ENCODE measurements at regions not wholly inside any gene's neighbourhood (a gene's known extent, or its start where the extent isn't known, plus 50 kb on each side); places are given as distances from the start of the nearest gene placed in this dataset.

DNA sequence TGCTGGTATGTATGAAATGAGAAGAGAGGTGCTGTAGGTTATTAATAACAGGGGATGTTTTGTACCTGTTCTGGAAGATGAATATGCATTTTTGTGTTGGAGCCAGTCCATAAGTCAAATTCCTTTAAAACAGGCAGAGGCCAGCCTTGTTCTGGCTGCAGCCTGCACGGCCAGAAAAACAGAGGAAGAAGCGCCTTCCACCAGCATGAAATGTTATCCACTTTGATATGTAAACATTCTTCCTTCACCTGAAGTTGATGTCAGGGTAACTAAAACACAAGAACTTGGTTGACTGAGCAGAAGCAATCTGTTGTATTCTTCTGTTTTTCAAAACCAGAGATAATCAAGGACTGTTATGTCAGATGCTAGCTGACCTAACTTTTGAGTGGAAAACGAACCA is 237.9 kb upstream of the PLEKHG7 start (continued):
- TF ChIP-seq, protein P1, sequence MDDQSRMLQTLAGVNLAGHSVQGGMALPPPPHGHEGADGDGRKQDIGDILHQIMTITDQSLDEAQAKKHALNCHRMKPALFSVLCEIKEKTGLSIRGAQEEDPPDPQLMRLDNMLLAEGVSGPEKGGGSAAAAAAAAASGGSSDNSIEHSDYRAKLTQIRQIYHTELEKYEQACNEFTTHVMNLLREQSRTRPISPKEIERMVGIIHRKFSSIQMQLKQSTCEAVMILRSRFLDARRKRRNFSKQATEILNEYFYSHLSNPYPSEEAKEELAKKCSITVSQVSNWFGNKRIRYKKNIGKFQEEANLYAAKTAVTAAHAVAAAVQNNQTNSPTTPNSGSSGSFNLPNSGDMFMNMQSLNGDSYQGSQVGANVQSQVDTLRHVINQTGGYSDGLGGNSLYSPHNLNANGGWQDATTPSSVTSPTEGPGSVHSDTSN (CRISPR knock-in tag; IDR thresholded peaks at IDR 0.05), result no peak
- no peak for TF ChIP-seq TRIM28 (IDR thresholded peaks at IDR 0.05; ENCODE audit: borderline replicate concordance, low read length)
- TF ChIP-seq ZSCAN30 (tag by site-specific recombination; IDR thresholded peaks at IDR 0.05), result no peak
- no peak for TF ChIP-seq ZNF843 (tag by site-specific recombination; IDR thresholded peaks at IDR 0.05)

DNA sequence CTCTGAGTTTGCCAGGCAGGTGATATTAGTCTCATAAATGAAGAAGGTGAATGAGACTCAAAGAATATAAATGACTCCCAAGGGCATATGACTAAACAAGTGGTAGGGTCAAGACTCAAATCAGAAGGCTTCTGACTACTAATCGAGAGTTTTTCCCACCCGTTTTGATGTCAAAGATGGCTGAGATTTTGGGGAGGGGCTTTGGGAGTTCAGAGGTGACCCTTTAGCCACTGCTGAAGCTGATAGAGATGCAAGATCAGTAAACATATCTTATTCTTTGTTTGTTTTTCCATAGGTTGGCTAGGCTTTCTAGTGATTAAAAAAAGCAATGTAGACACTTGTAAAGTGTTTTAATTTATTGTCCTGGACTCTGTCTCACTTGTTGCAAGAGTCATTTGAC is 239.6 kb upstream of the PLEKHG7 start:
- H3K9me3 ChIP-seq (ENCODE audit: control insufficient read depth, insufficient read depth, low read depth, low read length), result no peaks in the 10 kb centered on the region
- H3K27ac ChIP-seq (ENCODE audit: extremely low read depth, low read depth, low read length), result no peak overlapping the region
- no peak overlapping the region for H3K4me3 ChIP-seq (ENCODE audit: low read depth, low read length)
- no peaks in the 10 kb centered on the region for H3K36me3 ChIP-seq (ENCODE audit: control insufficient read depth in 2 of 2, insufficient read depth in 1 of 2, low read length in 2 of 2)
- CTCF ChIA-PET, result no interaction called here
- POLR2A ChIA-PET, result no interaction called here
- H3K4me1 ChIP-seq (ENCODE audit: control insufficient read depth, insufficient read depth, low read length), result peaks cover 5% of the 10 kb centered on the region; the same call in 1 of the 2 replicates
- no peak for TF ChIP-seq ZNF121 (tag by site-specific recombination; IDR thresholded peaks at IDR 0.05)
- TF ChIP-seq ZNF239 (tag by site-specific recombination; IDR thresholded peaks at IDR 0.05), result no peak
- TF ChIP-seq ZNF146 (tag by site-specific recombination; IDR thresholded peaks at IDR 0.05), result no peak
- TF ChIP-seq, protein P2, sequence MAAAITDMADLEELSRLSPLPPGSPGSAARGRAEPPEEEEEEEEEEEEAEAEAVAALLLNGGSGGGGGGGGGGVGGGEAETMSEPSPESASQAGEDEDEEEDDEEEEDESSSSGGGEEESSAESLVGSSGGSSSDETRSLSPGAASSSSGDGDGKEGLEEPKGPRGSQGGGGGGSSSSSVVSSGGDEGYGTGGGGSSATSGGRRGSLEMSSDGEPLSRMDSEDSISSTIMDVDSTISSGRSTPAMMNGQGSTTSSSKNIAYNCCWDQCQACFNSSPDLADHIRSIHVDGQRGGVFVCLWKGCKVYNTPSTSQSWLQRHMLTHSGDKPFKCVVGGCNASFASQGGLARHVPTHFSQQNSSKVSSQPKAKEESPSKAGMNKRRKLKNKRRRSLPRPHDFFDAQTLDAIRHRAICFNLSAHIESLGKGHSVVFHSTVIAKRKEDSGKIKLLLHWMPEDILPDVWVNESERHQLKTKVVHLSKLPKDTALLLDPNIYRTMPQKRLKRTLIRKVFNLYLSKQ (tag by site-specific recombination; IDR thresholded peaks at IDR 0.05; ENCODE audit: borderline replicate concordance), result no peak
- TF ChIP-seq ZNF664 (tag by site-specific recombination; IDR thresholded peaks at IDR 0.05), result no peak
- TF ChIP-seq ZNF510 (tag by site-specific recombination; IDR thresholded peaks at IDR 0.05; ENCODE audit: insufficient replicate concordance), result no peak
- TF ChIP-seq ZNF140 (tag by site-specific recombination; IDR thresholded peaks at IDR 0.05), result no peak
- no peak for TF ChIP-seq KLF10 (tag by site-specific recombination; IDR thresholded peaks at IDR 0.05)
- no peak for TF ChIP-seq GLIS2 (tag by site-specific recombination; IDR thresholded peaks at IDR 0.05)
- TF ChIP-seq, protein P3, sequence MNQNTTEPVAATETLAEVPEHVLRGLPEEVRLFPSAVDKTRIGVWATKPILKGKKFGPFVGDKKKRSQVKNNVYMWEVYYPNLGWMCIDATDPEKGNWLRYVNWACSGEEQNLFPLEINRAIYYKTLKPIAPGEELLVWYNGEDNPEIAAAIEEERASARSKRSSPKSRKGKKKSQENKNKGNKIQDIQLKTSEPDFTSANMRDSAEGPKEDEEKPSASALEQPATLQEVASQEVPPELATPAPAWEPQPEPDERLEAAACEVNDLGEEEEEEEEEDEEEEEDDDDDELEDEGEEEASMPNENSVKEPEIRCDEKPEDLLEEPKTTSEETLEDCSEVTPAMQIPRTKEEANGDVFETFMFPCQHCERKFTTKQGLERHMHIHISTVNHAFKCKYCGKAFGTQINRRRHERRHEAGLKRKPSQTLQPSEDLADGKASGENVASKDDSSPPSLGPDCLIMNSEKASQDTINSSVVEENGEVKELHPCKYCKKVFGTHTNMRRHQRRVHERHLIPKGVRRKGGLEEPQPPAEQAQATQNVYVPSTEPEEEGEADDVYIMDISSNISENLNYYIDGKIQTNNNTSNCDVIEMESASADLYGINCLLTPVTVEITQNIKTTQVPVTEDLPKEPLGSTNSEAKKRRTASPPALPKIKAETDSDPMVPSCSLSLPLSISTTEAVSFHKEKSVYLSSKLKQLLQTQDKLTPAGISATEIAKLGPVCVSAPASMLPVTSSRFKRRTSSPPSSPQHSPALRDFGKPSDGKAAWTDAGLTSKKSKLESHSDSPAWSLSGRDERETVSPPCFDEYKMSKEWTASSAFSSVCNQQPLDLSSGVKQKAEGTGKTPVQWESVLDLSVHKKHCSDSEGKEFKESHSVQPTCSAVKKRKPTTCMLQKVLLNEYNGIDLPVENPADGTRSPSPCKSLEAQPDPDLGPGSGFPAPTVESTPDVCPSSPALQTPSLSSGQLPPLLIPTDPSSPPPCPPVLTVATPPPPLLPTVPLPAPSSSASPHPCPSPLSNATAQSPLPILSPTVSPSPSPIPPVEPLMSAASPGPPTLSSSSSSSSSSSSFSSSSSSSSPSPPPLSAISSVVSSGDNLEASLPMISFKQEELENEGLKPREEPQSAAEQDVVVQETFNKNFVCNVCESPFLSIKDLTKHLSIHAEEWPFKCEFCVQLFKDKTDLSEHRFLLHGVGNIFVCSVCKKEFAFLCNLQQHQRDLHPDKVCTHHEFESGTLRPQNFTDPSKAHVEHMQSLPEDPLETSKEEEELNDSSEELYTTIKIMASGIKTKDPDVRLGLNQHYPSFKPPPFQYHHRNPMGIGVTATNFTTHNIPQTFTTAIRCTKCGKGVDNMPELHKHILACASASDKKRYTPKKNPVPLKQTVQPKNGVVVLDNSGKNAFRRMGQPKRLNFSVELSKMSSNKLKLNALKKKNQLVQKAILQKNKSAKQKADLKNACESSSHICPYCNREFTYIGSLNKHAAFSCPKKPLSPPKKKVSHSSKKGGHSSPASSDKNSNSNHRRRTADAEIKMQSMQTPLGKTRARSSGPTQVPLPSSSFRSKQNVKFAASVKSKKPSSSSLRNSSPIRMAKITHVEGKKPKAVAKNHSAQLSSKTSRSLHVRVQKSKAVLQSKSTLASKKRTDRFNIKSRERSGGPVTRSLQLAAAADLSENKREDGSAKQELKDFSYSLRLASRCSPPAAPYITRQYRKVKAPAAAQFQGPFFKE (tag by site-specific recombination; IDR thresholded peaks at IDR 0.05; ENCODE audit: borderline replicate concordance), result no peak
- TF ChIP-seq ZNF174 (tag by site-specific recombination; IDR thresholded peaks at IDR 0.05), result no peak
- TF ChIP-seq ZNF548 (tag by site-specific recombination; IDR thresholded peaks at IDR 0.05), result no peak
- TF ChIP-seq ZBTB17 (tag by site-specific recombination; IDR thresholded peaks at IDR 0.05), result no peak
- TF ChIP-seq, protein P4, sequence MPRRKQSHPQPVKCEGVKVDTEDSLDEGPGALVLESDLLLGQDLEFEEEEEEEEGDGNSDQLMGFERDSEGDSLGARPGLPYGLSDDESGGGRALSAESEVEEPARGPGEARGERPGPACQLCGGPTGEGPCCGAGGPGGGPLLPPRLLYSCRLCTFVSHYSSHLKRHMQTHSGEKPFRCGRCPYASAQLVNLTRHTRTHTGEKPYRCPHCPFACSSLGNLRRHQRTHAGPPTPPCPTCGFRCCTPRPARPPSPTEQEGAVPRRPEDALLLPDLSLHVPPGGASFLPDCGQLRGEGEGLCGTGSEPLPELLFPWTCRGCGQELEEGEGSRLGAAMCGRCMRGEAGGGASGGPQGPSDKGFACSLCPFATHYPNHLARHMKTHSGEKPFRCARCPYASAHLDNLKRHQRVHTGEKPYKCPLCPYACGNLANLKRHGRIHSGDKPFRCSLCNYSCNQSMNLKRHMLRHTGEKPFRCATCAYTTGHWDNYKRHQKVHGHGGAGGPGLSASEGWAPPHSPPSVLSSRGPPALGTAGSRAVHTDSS (tag by site-specific recombination; IDR thresholded peaks at IDR 0.05), result no peak
- TF ChIP-seq, protein P5, sequence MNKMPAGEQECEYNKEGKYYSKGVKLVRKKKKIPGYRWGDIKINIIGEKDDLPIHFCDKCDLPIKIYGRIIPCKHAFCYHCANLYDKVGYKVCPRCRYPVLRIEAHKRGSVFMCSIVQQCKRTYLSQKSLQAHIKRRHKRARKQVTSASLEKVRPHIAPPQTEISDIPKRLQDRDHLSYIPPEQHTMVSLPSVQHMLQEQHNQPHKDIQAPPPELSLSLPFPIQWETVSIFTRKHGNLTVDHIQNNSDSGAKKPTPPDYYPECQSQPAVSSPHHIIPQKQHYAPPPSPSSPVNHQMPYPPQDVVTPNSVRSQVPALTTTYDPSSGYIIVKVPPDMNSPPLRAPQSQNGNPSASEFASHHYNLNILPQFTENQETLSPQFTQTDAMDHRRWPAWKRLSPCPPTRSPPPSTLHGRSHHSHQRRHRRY (tag by site-specific recombination; IDR thresholded peaks at IDR 0.05), result no peak
- TF ChIP-seq ZNF776 (tag by site-specific recombination; IDR thresholded peaks at IDR 0.05; ENCODE audit: borderline replicate concordance), result no peak
- TF ChIP-seq HOXC10 (CRISPR knock-in tag; IDR thresholded peaks at IDR 0.05), result no peak
- no peak for TF ChIP-seq KLF9 (tag by site-specific recombination; IDR thresholded peaks at IDR 0.05; ENCODE audit: low read depth)
- TF ChIP-seq HOXA7 (CRISPR knock-in tag; IDR thresholded peaks at IDR 0.05; ENCODE audit: borderline replicate concordance), result no peak
